WTC11 (cell line): ENCODE measurements at regions not wholly inside any gene's neighbourhood (a gene's known extent, or its start where the extent isn't known, plus 50 kb on each side); places are given as distances from the start of the nearest gene placed in this dataset.

Experiments
- ATAC-seq: fragments of 200-7000 bp; cut with Tn5 transposase; 2 replicates; pipeline ENCODE4 v1.10.0; 2021; ENCODE audit warnings: mild to moderate bottlenecking, moderate library complexity
- CTCF ChIA-PET: fragments of 300-600 bp; sonication (Branson Sonifier 250); formaldehyde crosslinking; loops from one replicate; lab custom pipeline; 2021; ENCODE audit warnings: antibody characterized with exemption; lab: Charles Lee
- POLR2A ChIA-PET: fragments of 350-600 bp; sonication (Branson Sonifier 250); formaldehyde crosslinking; loops from one replicate; lab custom pipeline; 2021; ENCODE audit warnings: antibody characterized with exemption; lab: Charles Lee
- DNase-seq: peaks from one replicate; pipeline ENCODE4 v3.0.0; 2021; ENCODE audit warnings: low spot score
- H3K27ac Mint-ChIP-seq: 2 replicates; pipeline ENCODE4 v1.8.0; 2021; ENCODE audit warnings: mixed read lengths
- H3K27me3 Mint-ChIP-seq: 2 replicates; pipeline ENCODE4 v1.8.0; 2021; ENCODE audit warnings: low read depth, mild to moderate bottlenecking, moderate library complexity, mixed read lengths
- H3K36me3 Mint-ChIP-seq: 2 replicates; pipeline ENCODE4 v1.8.0; 2021; ENCODE audit warnings: mixed read lengths
- H3K4me1 Mint-ChIP-seq: 2 replicates; pipeline ENCODE4 v1.8.0; 2022; ENCODE audit warnings: mixed read lengths
- H3K4me3 Mint-ChIP-seq: 2 replicates; pipeline ENCODE4 v1.8.0; 2021; ENCODE audit warnings: mild to moderate bottlenecking, moderate library complexity, mixed read lengths
- H3K9me3 Mint-ChIP-seq: 2 replicates; pipeline ENCODE4 v1.8.0; 2021; ENCODE audit warnings: mixed read lengths
- AR ChIP-seq: fragments of 250-450 bp; sonication (Bioruptor Pico); IDR thresholded peaks from 2 replicates; pipeline ENCODE4 v1.9.0; 2021; ENCODE audit warnings: mild to moderate bottlenecking
- ATF6 ChIP-seq: sonication (generic); formaldehyde crosslinking; IDR thresholded peaks from 2 replicates; pipeline ENCODE4 v1.8.1; 2023; ENCODE audit warnings: mild to moderate bottlenecking, missing genetic modification reagents
- CREM ChIP-seq: sonication (generic); formaldehyde crosslinking; IDR thresholded peaks from 2 replicates; pipeline ENCODE4 v1.8.1; 2022; ENCODE audit warnings: mild to moderate bottlenecking, missing genetic modification reagents, moderate library complexity
- ETV6 ChIP-seq: sonication (generic); formaldehyde crosslinking; IDR thresholded peaks from 2 replicates; pipeline ENCODE4 v1.8.1; 2022; ENCODE audit warnings: mild to moderate bottlenecking, missing genetic modification reagents
- FOXP1 ChIP-seq: sonication (generic); formaldehyde crosslinking; IDR thresholded peaks from 2 replicates; pipeline ENCODE4 v1.8.0; 2022; ENCODE audit warnings: missing genetic modification reagents, mild to moderate bottlenecking, moderate library complexity, borderline replicate concordance
- GRHL2 ChIP-seq: fragments of 250-450 bp; sonication (Bioruptor Pico); IDR thresholded peaks from 2 replicates; pipeline ENCODE4 v1.8.0; 2022; ENCODE audit warnings: mild to moderate bottlenecking, moderate library complexity; ENCODE audit not compliant: insufficient replicate concordance, severe bottlenecking
- JUN ChIP-seq: sonication (generic); formaldehyde crosslinking; IDR thresholded peaks from 2 replicates; pipeline ENCODE4 v1.8.0; 2023; ENCODE audit warnings: mild to moderate bottlenecking, missing genetic modification reagents
- MXD4 ChIP-seq: fragments of 250-450 bp; sonication (Bioruptor Pico); IDR thresholded peaks from 2 replicates; pipeline ENCODE4 v1.8.0; 2021; ENCODE audit warnings: mild to moderate bottlenecking, moderate library complexity, borderline replicate concordance
- NR1H2 ChIP-seq: sonication (generic); formaldehyde crosslinking; IDR thresholded peaks from 2 replicates; pipeline ENCODE4 v1.9.0; 2021; ENCODE audit warnings: mild to moderate bottlenecking, moderate library complexity, missing genetic modification reagents
- NR2C2 ChIP-seq: sonication (generic); formaldehyde crosslinking; IDR thresholded peaks from 2 replicates; pipeline ENCODE4 v1.8.0; 2022; ENCODE audit warnings: mild to moderate bottlenecking, missing genetic modification reagents
- PRDM15 ChIP-seq: sonication (generic); formaldehyde crosslinking; IDR thresholded peaks from 2 replicates; pipeline ENCODE4 v1.8.0; 2022; ENCODE audit warnings: missing genetic modification reagents
- RELA ChIP-seq: sonication (generic); formaldehyde crosslinking; IDR thresholded peaks from 2 replicates; pipeline ENCODE4 v1.8.1; 2022; ENCODE audit warnings: missing genetic modification reagents, mild to moderate bottlenecking, borderline replicate concordance
- SMAD4 ChIP-seq: sonication (generic); formaldehyde crosslinking; IDR thresholded peaks from 2 replicates; pipeline ENCODE4 v1.8.0; 2022; ENCODE audit warnings: mild to moderate bottlenecking, missing genetic modification reagents
- SP1 ChIP-seq: sonication (generic); formaldehyde crosslinking; conservative IDR thresholded peaks from 2 replicates; pipeline ENCODE4 v1.8.1; 2022; ENCODE audit warnings: missing genetic modification reagents
- ZBTB21 ChIP-seq: sonication (generic); formaldehyde crosslinking; IDR thresholded peaks from 2 replicates; pipeline ENCODE4 v1.8.1; 2023; ENCODE audit warnings: mild to moderate bottlenecking, missing genetic modification reagents, borderline replicate concordance
- ZNF232 ChIP-seq: sonication (generic); formaldehyde crosslinking; IDR thresholded peaks from 2 replicates; pipeline ENCODE4 v1.8.0; 2022; ENCODE audit warnings: mild to moderate bottlenecking, missing genetic modification reagents
- ZNF532 ChIP-seq: fragments of 250-450 bp; sonication (Bioruptor Pico); IDR thresholded peaks from 2 replicates; pipeline ENCODE4 v1.9.0; 2021; ENCODE audit warnings: mild to moderate bottlenecking, borderline replicate concordance
- TF ChIP-seq, protein P1 (sequence below): fragments of 250-450 bp; sonication (Bioruptor Pico); IDR thresholded peaks from 2 replicates; pipeline ENCODE4 v1.8.0; 2021; ENCODE audit warnings: mild to moderate bottlenecking
- TF ChIP-seq, protein P2 (sequence below): fragments of 250-450 bp; sonication (Bioruptor Pico); conservative IDR thresholded peaks from 2 replicates; pipeline ENCODE4 v1.9.0; 2021; ENCODE audit warnings: mild to moderate bottlenecking
- TF ChIP-seq, protein P3 (sequence below): sonication (generic); formaldehyde crosslinking; conservative IDR thresholded peaks from 2 replicates; pipeline ENCODE4 v1.8.1; 2022; ENCODE audit warnings: mild to moderate bottlenecking, missing genetic modification reagents

DNA sequence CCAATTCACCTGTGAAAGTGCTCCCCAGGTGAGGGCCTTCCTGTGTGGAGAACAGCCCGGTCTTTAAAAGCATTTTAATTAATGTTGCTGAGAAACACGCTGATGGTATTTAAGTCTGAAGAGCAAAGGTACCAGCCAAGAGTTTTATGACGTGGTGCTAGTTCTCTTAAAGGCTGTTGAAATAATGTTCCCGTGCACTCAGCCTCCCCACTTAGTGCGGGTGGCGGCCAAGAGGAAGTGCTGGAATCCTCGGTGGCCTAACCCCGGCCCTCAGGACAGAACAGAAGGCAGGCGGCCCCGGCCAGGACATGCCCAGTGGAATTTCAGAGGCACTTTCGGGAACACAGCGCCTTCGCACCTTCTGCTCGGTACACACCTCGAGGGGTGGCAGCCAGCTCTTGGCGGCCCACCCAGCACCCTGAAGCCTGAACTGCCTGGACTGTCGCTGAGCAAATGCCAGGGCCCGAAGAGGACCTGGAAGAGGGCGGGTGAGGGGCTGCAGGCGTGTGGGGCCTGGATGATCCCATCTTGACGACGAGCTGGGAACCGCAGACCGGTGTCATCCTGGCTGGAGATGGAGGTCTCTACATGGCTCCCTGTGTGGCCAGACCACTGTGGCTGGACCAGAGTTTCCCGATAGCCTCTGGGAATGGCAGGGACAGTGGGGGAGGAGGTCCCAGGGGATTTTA, 142.9 kb downstream of the ASB1 start (continued):
- TF ChIP-seq AR, result no peak
- TF ChIP-seq NR2C2 (CRISPR knock-in tag), result no peak
- no peak for TF ChIP-seq GRHL2
- no peak for TF ChIP-seq ETV6 (CRISPR knock-in tag)
- no peak for TF ChIP-seq PRDM15
- TF ChIP-seq, protein P1, sequence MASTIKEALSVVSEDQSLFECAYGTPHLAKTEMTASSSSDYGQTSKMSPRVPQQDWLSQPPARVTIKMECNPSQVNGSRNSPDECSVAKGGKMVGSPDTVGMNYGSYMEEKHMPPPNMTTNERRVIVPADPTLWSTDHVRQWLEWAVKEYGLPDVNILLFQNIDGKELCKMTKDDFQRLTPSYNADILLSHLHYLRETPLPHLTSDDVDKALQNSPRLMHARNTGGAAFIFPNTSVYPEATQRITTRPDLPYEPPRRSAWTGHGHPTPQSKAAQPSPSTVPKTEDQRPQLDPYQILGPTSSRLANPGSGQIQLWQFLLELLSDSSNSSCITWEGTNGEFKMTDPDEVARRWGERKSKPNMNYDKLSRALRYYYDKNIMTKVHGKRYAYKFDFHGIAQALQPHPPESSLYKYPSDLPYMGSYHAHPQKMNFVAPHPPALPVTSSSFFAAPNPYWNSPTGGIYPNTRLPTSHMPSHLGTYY (CRISPR knock-in tag), result no peak
- TF ChIP-seq NR1H2 (CRISPR knock-in tag), result no peak
- TF ChIP-seq, protein P2, sequence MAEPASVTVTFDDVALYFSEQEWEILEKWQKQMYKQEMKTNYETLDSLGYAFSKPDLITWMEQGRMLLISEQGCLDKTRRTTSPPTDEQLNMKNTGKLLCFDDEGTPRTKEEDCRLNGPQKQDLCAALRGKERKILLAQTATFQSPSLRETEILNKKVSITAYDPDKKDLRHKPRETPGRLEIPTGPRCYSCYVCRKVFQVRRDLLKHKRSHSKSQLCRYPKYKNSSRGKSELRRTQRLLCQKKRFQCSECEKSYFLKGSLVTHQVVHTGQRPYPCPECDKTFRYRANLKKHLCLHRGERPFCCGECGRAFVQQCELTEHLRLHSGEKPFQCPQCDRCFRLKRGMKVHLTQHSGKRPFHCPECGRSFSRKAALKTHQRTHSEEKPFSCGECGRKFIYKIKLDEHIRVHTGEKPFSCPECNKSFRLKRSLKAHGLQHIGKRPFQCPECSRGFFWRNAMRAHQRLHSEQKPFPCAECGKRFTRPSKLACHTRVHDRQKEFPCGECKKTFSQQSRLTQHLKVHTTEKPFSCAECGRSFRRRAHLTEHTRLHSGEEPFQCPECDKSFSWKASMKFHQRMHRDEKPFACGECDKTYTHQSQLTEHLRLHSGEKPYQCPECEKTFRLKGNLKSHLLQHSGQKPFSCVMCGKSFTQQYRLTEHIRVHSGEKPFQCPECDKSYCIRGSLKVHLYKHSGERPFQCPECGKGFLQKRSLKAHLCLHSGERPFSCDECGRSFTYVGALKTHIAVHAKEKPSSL (CRISPR knock-in tag), result no peak
- no peak for TF ChIP-seq CREM
- no peak for TF ChIP-seq SP1 (CRISPR knock-in tag)
- TF ChIP-seq JUN, result no peak
- no peak for TF ChIP-seq RELA (CRISPR knock-in tag)
- no peak for TF ChIP-seq FOXP1 (CRISPR knock-in tag)
- no peak for TF ChIP-seq ATF6 (CRISPR knock-in tag)
- TF ChIP-seq, all 79 proteins: peak for 0

DNA sequence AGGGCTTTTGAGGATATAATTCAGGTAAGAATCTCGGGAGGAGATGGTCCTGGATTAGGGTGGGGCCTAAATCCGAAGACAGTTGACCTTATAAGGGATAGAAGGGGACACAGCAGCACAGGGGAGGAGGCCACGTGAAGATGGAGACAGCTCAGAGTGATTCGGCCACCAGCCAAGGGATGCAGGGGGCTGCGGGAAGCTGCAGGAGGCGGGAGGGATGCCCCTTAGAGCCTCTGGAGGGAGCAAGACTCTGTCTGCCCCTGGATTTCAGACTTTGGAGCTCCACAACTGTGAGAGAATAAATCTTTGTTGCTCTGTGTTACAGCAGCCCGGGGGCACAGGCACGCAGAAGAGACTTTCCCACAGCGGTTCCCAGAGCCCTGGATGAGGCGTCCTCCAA, 143.7 kb downstream of the ASB1 start:
- H3K9me3 Mint-ChIP-seq, result peaks cover 4% of the 10 kb centered on the region; the same call in 1 of the 2 replicates
- H3K4me1 Mint-ChIP-seq, result no peaks in the 10 kb centered on the region
- no peak for DNase-seq
- H3K27ac Mint-ChIP-seq, result no peak overlapping the region
- H3K36me3 Mint-ChIP-seq, result no peaks in the 10 kb centered on the region
- H3K4me3 Mint-ChIP-seq, result no peak overlapping the region
- ChIA-PET POLR2A (no interaction called here), CTCF (interaction anchor here (1.3 to 1.6 kb wide), 2 partner anchors 27 to 57 kb away, joined by 3 to 5 read pairs; no protein-coding TSS in a partner anchor)
- ATAC-seq, result no peak
- H3K27me3 Mint-ChIP-seq, result no peaks in the 10 kb centered on the region
- TF ChIP-seq MXD4 (CRISPR knock-in tag) (no peak), ZNF232 (CRISPR knock-in tag) (no peak), ZBTB21 (no peak), SMAD4 (no peak), ZNF532 (CRISPR knock-in tag) (no peak)
- TF ChIP-seq, protein P3, sequence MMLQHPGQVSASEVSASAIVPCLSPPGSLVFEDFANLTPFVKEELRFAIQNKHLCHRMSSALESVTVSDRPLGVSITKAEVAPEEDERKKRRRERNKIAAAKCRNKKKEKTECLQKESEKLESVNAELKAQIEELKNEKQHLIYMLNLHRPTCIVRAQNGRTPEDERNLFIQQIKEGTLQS (CRISPR knock-in tag), result no peak
